Activated CD4-positive, alpha-beta T cell treated with anti-CD3 and anti-CD28 coated beads, Interleukin-2, amount 50 U/mL, for 4 hours (primary cell): ENCODE measurements at regions not wholly inside any gene's neighbourhood (a gene's known extent, or its start where the extent isn't known, plus 50 kb on each side); places are given as distances from the start of the nearest gene placed in this dataset.

ENCODE experiments used
- DNase-seq, 2 experiments: peaks; one replicate each; pipeline ENCODE4 v3.0.0-alpha.2; 2020

DNA sequence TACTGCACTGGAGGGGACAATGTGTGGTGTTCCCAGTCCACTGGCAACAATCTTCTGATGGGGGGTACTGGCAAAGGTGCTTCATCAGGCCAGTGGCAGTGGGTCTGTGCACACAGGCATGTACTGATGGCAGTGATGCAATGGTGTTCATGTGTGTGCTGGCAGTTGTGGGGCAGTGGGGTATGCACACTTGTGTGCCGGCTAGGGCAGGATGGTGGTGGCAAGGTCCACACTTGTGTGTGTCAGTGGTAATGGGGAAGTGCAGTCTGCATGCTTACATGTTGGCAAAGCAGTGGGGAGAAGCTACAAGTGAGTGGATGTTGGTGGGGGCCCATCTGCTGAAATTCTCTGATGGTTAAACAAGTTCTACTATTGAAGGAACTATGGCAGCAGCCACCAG, 504.6 kb upstream of the ZNF462 start:
- DNase-seq: no peak

GRCh38 chr9:106376689-106377088, 486.3 kb upstream of the ZNF462 start:
- no peak for DNase-seq

DNA sequence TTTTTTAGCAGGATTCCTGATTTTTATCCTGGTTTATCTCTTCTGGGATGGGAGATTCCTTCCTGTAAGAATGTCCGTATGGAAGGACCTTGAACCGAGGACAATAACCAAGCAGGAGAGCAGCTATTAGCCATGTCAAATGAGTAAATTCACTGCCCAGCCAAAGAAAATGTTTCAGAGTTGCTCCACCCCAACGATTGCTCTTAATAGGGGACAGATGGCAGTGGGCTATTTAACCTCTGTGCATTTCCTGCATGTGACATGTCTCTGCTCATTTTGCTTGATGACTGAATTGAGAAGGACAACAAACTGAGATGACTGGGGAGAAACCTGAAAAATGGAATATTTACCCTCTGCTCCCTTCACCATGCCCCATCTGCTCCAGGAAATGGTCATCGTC, 479.9 kb upstream of the ZNF462 start:
- DNase-seq: no peak

GRCh38 chr9:106387965-106388364, 475.0 kb upstream of the ZNF462 start:
- no peak for DNase-seq

GRCh38 chr9:106393226-106393625, 469.7 kb upstream of the ZNF462 start:
- no peak for DNase-seq

GRCh38 chr9:106400170-106400569, 462.8 kb upstream of the ZNF462 start:
- DNase-seq: no peak

DNA sequence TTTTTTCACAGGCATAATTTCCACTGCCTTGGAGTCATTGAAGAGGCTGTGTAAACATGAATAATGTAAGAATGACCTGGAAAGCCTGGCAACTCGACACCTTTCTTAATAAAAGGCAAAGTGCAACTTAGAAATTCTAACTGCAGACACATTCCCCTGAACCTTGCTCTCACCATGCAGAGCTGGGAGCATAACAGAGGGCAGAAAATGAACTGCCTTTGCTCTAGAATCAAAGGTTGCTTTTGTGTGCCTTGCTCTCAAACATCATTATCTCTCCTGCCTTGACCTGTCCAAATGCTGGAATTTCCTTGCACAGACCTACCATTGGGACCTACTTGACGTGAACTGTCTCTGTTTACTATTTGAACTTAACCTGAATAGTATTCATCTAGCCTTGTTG, 462.0 kb upstream of the ZNF462 start:
- DNase-seq: no peak

DNA sequence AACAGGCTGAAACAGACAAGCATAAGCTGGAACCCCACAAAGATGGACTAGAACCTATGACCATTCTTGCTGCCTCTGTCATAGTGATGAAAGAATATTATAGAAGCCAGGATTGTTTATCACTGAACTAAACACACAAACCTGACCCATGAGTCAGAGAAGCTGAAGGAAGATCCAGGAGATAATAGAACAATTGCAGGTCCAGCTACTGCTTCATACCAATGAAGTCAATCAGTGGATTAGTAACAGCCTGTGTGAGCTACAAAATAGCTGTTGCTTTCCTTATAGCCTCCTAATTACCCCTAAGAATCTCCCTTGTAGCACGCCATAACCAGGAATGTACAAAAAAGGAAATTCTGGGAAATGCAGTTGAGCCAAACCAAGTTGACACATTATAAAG, 459.9 kb upstream of the ZNF462 start:
- DNase-seq: no peak

GRCh38 chr9:106404137-106404536, 458.8 kb upstream of the ZNF462 start:
- DNase-seq: no peak

GRCh38 chr9:106405871-106406435, 457.0 kb upstream of the ZNF462 start:
- no peak for DNase-seq

DNA sequence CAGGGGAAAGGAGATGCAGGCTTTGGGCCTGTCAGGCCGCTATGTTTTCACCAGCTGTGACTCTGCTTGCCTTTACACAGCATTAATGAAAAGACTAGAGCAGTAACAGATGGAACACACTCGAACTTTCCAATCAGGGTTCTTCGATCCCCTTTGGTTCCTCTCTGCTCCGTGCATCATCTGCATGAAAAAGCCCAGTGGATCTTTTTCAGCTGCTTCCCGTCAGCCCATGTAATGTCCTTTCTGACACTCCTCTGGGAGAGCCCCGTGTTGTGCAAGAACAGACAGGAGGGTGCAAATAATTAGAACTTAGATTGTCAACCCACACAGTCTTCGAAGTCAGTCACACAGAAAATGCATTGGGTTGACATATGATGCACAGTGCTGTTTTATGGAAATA, 448.9 kb upstream of the ZNF462 start:
- no peak for DNase-seq

DNA sequence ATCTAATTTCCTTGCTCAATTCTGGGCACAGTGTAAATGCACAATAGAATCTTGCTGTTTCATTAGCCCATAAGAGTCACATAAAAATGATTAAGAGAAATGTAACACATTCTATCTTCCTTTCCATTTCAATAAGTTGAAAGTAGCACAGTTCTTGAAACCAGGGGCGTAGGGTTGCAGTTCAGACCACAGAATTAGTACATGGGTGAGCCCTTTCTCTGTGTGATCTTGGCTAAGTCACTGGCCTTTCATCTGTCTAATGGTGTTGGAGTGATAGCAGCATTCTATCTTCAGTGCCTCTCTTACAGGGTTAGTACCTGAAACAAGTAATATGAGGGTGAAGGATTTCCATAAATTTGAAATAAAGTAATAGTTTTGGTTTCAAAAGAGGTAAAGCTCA, 445.3 kb upstream of the ZNF462 start:
- no peak for DNase-seq

DNA sequence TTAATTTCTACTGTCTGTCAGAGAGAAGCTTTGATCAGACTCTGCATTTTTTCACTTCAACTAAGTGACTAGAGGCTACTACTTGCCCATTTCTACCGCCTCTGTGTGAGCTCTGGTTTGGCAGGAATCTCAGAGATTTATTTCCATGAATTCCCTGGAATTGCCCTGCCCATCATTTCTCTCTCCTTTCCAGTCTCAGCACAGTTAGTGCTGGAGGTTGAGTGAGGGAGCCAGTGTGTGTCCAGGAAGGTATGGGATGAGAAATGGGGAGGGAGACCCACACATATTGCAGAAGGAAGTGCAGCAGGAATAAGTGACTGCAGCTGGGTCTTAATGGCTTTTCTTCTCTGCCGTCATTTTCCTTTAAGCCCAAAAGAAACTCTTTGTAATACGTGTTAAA, 443.1 kb upstream of the ZNF462 start:
- DNase-seq: no peak

DNA sequence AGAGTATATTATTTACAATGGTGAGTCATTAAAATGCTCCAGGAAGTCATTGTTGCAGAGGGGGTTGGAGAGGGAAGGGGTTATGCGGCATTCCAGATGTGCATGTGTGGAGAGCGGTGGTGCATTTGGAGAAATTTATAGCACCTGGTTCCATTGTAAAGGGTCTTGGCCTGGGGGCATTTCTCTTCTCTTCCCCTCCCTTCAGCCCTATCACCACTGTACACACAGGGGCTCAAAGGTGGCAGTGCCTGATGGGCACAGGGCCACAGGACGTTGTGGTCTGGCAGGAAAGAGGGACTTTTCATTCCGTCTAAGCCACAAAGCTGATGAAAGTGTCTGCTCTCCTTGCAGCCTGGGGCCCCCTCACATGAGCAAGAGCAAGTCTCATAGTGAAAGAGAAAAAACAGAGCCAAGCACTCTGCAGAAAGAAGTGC, 442.4 kb upstream of the ZNF462 start:
- no peak for DNase-seq

- no peak for DNase-seq
These were observed 441.2 kb upstream of the ZNF462 start for GRCh38 chr9:106421772-106422171.

GRCh38 chr9:106423575-106423974, 439.4 kb upstream of the ZNF462 start:
- no peak for DNase-seq

GRCh38 chr9:106432631-106433030, 430.3 kb upstream of the ZNF462 start:
- DNase-seq: no peak

DNA sequence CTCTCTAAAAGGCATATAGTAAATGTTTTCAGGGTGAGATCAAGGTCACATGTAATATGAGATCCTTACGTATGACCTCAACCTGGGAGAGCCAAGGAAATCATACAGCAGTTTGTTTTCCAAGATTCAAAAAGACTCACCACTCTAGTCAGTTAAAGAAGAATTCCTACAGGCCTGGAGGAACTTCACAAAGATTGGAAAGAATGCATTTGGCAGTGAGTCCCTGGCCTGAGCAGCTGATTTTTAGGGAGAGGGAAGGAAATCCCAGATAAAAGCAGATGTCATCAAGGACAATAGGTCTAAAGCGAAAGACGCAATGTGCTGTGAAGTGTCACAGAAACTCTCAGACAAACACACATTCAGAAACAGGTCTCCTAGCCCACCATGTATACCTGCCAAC, 424.0 kb upstream of the ZNF462 start:
- DNase-seq: no peak

DNA sequence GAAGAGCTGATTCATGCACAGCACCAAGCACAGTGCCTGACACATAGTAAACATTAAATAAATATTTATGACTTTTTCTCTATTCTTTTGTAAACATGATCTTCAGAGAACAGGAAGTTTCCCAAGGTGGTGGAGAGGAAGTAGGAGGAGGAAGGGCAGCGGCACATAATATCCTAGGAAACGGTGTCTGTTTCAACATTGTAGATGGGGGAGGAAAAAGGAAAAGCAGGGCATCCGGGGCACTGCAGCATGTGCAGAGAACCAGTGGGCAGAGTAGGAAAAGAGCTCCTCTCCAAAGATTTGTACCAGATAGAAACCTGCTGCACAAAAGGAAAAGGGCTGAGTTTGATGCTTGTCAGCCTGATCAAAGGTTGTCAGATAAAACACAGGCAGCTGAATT, 421.7 kb upstream of the ZNF462 start:
- no peak for DNase-seq

GRCh38 chr9:106443520-106443919, 419.4 kb upstream of the ZNF462 start:
- no peak for DNase-seq

DNA sequence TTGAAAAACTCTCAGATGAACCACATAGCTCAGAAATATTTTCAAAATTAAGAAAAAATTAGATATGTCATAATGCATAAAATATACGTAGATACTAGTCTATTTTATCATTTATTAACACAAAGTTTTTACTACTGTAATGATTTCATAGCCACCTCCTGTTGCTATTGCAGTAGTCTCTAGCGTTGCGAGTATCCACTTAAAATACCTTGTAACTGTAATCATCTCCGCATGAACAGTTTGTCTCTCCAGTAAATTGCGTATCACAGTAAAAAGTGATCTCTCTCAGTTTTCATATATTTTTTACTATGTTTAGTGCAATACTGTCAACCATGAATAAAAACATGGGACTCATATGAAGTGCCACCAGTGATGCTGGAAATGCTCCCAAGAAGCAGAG, 417.9 kb upstream of the ZNF462 start:
- no peak for DNase-seq

DNA sequence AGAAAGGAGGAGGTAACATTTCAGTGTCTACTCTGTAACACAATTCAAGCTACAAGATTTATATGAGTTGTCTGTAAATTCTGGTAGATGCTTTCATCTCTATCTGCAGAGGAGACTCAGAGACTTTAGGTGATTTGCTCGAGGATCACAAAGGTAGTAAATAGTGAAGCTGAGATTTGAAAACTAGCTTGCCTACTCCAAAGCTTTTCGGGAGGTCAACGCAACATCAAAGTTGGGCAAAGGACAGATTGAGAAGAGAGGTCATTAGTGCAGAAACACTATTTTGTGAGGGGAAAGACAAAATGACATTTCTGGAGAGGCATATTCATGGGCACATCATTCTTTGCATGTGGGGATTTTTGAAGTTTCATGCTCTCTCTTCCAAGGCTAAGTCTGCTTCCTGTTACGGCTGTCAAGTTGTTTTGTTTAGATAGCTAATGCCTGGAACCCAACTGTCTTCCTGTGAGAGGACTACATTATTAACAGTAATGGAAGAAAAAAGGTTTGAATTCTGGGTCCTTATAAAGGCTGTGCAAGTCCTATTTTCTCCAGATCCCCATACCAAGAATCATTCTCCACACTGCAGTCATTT, 413.5 kb upstream of the ZNF462 start:
- no peak for DNase-seq

DNA sequence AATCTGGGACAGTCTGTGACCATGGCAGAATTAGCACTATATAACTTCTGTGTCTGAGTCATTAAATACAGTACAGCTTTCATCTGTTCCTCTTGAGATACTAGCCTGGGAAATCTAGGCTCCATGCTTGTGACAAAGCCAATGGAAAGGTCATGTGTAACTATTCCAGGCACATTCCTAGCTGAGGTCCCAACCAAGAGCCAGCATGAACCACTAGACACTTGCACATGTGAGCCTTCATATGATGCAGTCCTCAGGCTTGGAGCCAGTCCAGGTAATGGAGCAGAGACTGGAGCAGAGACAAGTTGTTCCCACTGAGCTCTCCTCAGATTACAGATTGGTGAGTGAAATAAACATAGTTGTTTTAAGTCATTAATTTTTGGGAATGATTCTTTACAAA, 412.4 kb upstream of the ZNF462 start:
- DNase-seq: no peak

DNA sequence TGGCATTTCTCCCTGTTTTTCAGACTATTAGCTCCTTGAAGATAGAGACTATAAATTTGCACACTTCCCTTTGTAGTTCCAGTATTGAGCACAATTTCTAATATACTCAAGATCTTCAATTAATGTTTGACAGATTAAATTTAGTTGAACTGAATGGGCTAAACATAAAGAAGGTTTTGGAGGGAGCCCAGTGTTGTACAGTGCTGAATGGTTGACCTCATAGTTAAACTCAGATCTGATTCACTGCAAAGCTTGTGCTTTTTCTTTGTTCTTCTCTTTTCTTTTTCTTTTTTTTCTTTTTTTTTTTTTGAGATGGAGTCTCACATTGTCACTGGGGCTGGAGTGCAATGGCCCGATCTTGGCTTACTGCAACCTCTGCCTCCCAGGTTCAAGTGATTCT, 411.7 kb upstream of the ZNF462 start:
- no peak for DNase-seq

DNA sequence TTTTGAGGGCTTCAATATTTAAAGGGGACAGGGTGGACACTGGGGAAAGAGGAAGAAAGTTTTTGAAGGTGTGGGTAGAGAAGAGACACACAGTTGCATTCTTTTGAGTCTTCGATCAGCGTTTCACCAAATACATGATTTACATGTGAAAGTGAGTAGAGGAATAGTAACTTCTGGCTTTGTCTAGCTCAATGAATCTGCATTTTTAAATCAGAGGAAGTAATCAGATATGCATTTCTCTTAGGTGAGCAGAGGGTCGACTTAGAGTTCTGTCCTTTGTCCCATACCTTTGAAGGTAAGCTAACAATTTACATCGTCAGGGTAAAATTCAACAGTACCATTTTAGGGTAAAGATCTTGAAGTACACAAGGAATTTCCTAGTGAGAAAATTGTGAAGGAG, 406.4 kb upstream of the ZNF462 start:
- no peak for DNase-seq
